ENCODE measurements at regions not wholly inside any gene's neighbourhood (a gene's known extent, or its start where the extent isn't known, plus 50 kb on each side); places are given as distances from the start of the nearest gene placed in this dataset.
"Not testable (repeated sequence)": the region's sequence is repeated elsewhere in the genome, so short reads cannot be mapped to it uniquely, and the experiment has no call there.

DNA sequence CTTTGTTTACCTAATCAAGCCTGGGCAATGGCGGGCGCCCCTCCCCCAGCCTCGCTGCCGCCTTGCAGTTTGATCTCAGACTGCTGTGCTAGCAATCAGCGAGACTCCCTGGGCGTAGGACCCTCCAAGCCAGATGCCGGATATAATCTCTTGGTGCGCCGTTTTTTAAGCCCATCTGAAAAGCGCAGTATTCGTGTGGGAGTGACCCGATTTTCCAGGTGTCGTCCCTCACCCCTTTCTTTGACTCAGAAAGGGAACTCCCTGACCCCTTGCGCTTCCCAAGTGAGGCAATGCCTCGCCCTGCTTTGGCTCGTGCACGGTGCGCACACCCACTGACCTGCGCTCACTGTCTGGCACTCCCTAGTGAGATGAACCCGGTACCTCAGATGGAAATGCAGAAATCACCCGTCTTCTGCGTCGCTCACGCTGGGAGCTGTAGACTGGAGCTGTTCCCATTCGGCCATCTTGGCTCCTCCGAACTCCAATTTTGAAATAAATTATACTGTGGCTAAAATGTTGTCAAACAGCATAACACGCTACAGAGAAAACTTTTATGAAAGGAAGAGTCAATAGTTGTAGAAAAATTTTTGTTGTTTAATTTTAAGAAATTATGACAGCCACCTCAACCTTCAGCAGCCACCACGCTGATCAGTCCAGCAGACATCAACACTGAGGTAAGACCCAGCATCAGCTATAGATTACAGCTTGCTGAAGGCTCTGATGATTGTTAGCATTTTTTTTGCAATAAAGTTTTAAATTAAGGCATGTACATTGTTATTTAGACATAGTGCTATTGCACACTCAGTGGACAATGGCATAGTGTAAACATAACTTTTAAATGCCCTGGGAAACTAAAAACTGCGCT lies 384.7 kb upstream of the DEPDC1 start:
- DNase-seq = not testable (repeated sequence)

GRCh38 chr1:68889471-68889870 lies 392.6 kb upstream of the DEPDC1 start:
- DNase-seq = no peak

GRCh38 chr1:68890736-68891135 lies 393.9 kb upstream of the DEPDC1 start:
- no peak for DNase-seq

DNA sequence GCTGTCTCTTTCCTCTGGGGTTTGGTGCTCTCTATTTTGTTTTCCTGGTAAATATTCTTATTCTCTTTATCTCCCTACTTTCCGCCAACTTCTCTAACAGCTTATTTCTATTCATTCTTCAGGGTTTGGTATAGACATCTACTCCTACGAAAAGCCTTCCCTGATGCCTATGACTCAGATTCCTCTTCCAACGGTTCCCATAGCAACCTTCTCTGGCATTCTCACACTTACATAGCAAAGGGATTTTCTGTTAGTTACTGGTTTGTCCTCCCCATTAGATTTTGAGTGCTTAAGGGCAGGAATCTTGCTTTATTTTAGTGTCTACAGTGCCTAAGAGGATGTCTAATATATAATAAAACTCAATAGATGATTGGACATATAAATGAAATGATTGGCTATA lies 407.6 kb upstream of the DEPDC1 start:
- no peak for DNase-seq

GRCh38 chr1:68906431-68906830 lies 409.5 kb upstream of the DEPDC1 start:
- DNase-seq = no peak

GRCh38 chr1:68907491-68907890 lies 410.6 kb upstream of the DEPDC1 start:
- no peak for DNase-seq

DNA sequence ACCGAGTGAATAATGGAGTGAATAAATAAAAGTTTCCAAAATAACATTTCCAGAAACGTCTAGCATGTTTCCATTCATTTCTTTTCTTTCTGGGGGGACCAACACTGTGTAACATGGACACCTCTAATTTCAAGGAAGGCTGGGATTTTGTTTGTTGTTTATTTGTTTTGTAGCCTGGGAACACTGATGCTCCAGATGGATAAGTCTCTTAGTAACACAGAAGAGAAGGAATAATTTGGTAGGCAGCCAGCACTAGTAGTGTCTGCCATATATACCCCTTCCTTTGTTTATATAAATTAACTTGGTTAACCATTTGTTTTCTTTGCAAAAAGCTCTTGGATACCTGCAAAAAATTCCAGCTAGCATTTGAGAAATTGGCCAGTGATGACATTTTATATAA lies 411.4 kb upstream of the DEPDC1 start:
- DNase-seq = no peak

- DNase-seq = no peak
These were observed 419.5 kb upstream of the DEPDC1 start for GRCh38 chr1:68916221-68916902.

GRCh38 chr1:68917456-68917855 lies 420.6 kb upstream of the DEPDC1 start:
- DNase-seq = no peak

DNA sequence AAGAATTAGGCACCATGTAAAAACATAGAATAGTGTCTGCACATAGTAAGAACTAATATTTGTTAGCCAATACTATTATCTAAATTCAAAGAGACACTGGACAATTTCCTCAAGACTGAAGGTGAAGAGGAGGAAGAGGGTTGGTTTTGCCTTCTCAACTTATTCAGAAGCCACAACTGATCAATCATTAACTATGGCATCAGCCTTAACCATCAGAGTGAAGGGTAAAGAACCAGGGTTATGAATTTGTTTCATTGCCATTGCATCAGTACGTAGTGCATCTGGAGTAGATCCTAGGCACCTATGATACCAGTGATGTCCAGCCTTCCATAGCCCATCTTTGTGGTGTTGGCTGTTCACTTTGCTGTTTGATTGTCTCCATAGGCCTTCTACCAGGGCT lies 421.7 kb upstream of the DEPDC1 start:
- DNase-seq = no peak

DNA sequence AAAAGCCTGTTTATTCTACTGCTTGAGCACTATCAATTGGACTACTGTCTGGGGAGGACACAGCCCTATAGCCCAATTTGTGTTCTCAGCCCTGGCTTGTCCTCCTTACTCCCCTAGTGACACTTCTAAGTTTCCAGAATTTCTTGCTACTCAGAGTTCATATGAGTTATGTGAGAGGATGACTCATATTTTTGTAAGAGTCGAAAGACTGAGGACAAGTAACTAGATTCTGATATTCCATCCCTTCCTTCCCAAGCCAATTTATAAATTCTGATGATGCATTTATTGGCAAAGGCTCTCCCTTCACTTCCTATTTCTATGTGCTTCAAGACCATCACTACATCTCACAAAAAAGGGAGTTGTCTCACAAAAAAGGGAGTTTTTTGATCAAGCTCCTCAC lies 422.2 kb upstream of the DEPDC1 start:
- DNase-seq = no peak

GRCh38 chr1:68923475-68924088 lies 426.7 kb upstream of the DEPDC1 start:
- not testable (repeated sequence) for DNase-seq

DNA sequence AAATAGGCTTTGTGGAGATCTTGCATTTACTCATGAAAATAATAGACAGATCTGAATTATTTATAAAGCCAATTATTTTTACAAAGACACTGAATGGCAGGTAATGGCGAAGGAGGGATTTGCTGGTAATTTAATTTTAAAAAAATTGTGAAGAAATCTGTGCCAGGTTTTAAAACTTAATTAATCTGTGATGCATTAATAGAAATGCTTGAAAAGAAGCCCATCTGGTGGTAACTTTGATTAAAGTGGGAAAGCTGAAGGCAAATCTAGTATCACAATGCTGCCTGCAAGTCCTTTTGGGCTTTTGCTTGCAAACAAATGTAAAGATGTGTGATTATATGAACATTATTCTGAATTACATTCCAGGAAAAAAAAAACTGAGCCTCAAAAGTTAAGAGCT lies 433.2 kb upstream of the DEPDC1 start:
- DNase-seq = no peak

DNA sequence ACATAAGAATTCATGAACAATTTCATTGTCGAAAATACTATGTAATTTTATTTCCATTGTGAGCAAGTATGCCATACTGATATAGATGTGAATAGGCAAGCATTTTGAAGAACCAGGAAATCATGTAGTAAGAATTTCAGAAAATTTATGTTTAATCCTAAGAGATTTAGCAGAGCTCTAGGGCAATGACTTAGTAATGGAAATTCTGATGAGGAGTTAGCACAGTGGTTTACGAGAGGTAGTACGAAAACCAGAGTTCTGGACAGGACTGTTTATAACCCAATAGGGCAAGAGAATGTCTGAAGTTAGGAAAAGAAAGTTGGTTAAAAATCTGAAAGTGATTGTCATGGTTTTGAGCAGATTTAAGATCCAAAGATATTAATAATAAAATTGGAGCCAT lies 439.6 kb upstream of the DEPDC1 start:
- DNase-seq = no peak

- no peak for DNase-seq
These were observed 441.3 kb upstream of the DEPDC1 start for GRCh38 chr1:68938051-68938666.

DNA sequence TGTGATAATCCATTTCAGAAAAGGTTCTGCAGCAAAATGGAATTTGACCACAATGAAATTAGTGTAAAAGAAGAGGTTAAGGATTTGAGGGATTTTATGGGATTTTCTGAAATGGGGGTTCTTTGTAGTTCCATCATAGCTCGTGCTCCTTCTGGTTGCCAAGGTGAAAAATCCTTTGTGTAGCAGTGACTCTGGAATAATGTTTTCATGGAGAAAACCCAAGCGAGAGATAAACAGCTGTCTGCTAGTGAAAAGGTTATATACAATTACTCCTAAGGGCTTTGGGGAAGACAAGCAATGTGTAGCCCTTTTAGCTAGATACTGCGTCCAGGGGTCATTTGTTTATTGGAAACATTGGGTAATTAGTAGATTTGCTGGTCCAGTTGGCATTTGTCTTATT lies 453.2 kb upstream of the DEPDC1 start:
- DNase-seq = no peak

DNA sequence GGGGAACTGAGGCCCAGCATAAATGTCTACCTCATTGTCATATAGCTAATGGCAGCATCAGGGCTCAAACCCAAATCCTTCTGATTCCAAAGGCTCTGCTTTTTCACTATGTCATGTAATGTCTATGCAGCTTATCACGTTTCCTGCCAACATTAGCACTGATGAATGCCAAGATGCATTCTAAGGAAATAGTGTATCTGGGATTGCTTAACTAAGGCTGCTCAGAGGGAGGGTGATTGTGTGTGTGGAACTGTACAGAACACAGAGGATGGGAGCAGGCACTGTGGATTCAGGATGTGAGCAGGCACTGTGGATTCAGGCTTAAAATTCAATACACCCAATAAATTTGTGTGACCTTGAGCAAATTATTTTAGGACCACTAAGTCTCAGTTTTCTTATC lies 456.4 kb upstream of the DEPDC1 start:
- no peak for DNase-seq

- no peak for DNase-seq
These were observed 458.0 kb upstream of the DEPDC1 start for GRCh38 chr1:68954841-68955240.

- DNase-seq = no peak
These were observed 458.5 kb upstream of the DEPDC1 start for GRCh38 chr1:68955424-68955823.

GRCh38 chr1:68958958-68959357 lies 462.1 kb upstream of the DEPDC1 start:
- no peak for DNase-seq

GRCh38 chr1:68959461-68960030 lies 462.7 kb upstream of the DEPDC1 start:
- no peak for DNase-seq

DNA sequence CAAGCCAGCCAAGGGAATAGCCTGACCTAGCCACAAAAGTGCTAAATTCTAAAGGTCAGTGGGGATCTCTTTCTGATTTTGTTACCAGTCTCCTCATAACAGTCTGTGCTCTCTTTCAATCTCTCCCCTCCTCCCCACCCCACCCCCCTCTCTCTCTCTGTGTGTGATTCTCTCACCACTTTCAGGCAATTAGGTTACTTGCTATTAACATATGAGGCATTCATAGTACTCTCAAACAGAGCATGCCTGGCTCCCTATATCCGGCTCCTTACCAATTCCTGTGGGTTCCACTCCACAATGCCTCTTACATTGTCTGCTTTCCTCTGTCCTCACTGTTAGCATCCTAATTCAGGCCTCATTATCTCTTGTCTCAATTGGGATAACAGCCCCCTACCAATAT lies 464.3 kb upstream of the DEPDC1 start:
- DNase-seq = no peak

DNA sequence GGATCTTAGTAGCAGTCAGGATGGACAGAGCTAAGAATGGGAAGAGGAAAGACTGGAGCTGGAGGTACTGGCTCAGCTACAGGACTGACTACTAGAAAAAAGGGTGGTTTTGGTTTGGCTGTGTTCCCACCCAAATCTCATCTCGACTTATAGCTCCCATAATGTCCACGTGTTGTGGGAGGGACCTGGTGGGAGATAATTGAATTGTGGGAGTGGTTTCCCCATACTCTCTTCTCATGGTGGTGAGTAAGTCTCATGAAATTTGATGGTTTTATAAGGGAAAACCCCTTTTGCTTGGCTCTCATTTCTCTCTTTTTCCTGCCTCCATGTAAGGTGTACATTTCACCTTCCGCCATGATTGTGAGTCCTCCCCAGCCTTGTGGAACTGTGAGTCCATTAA lies 466.5 kb upstream of the DEPDC1 start:
- DNase-seq = no peak

Measured in activated CD4-positive, alpha-beta T cell treated with anti-CD3 and anti-CD28 coated beads, Interleukin-10, Interleukin-2, amounts not matched to agents 100 ng/mL and 50 ng/mL, durations not matched to agents 16 hours and 8 hours (primary cell).